CD4-positive, alpha-beta T cell treated with Interleukin-6 at 100 ng/mL for 8 hours (primary cell): ENCODE measurements at regions not wholly inside any gene's neighbourhood (a gene's known extent, or its start where the extent isn't known, plus 50 kb on each side); places are given as distances from the start of the nearest gene placed in this dataset.

ENCODE experiments used
- DNase-seq: peaks from one replicate; pipeline ENCODE4 v3.0.0-alpha.2; 2020; ENCODE audit warnings: mixed read lengths, low spot score

GRCh38 chr12:104858611-104859543 lies 99.2 kb downstream of the SLC41A2 start:
- DNase-seq = no peak

- no peak for DNase-seq
Observed at GRCh38 chr12:104856531-104856930, 101.6 kb downstream of the SLC41A2 start.

- DNase-seq = no peak
Observed at GRCh38 chr12:104855599-104855998, 102.5 kb downstream of the SLC41A2 start.

GRCh38 chr12:104852896-104853295 lies 105.2 kb downstream of the SLC41A2 start:
- no peak for DNase-seq

- DNase-seq = no peak
Observed at GRCh38 chr12:104852102-104852501, 106.0 kb downstream of the SLC41A2 start.

GRCh38 chr12:104850781-104851180 lies 107.3 kb downstream of the SLC41A2 start:
- DNase-seq = no peak

GRCh38 chr12:104846056-104846767 lies 111.9 kb downstream of the SLC41A2 start:
- no peak for DNase-seq

- no peak for DNase-seq
Observed at GRCh38 chr12:104844123-104844522, 114.0 kb downstream of the SLC41A2 start.

GRCh38 chr12:104840262-104840661 lies 117.8 kb downstream of the SLC41A2 start:
- no peak for DNase-seq

- DNase-seq = no peak
Observed at GRCh38 chr12:104835317-104835716, 122.8 kb downstream of the SLC41A2 start.

GRCh38 chr12:104834607-104835006 lies 123.5 kb downstream of the SLC41A2 start:
- no peak for DNase-seq

GRCh38 chr12:104833756-104834155 lies 124.3 kb downstream of the SLC41A2 start:
- DNase-seq = no peak

GRCh38 chr12:104828015-104828414 lies 130.1 kb downstream of the SLC41A2 start:
- DNase-seq = no peak

GRCh38 chr12:104827587-104827986 lies 130.5 kb downstream of the SLC41A2 start:
- no peak for DNase-seq

GRCh38 chr12:104825408-104825807 lies 132.7 kb downstream of the SLC41A2 start:
- no peak for DNase-seq

GRCh38 chr12:104823985-104824461 lies 134.1 kb downstream of the SLC41A2 start:
- no peak for DNase-seq

- no peak for DNase-seq
Observed at GRCh38 chr12:104822941-104823340, 135.1 kb downstream of the SLC41A2 start.

- DNase-seq = no peak
Observed at GRCh38 chr12:104816845-104817503, 141.1 kb downstream of the SLC41A2 start.

- DNase-seq = no peak
Observed at GRCh38 chr12:104815935-104816334, 142.2 kb downstream of the SLC41A2 start.

GRCh38 chr12:104814944-104815343 lies 143.1 kb downstream of the SLC41A2 start:
- no peak for DNase-seq
